Stomach (tissue), 4 donors: ENCODE measurements at regions not wholly inside any gene's neighbourhood (a gene's known extent, or its start where the extent isn't known, plus 50 kb on each side); places are given as distances from the start of the nearest gene placed in this dataset.

Experiments
- CTCF ChIP-seq, 7 experiments: fragments of 450-650 bp in 4 of 7; fragments of 200-600 bp in 3 of 7; sonication (generic) in 3 of 7; IDR thresholded peaks; one replicate each; pipeline ENCODE4 v1.5.1; 2016 to 2019; ENCODE audit warnings: antibody characterized with exemption in 7 of 7, control low read depth in 2 of 7, mild to moderate bottlenecking in 1 of 7
- POLR2A ChIP-seq, 4 donors: fragments of 450-650 bp; IDR thresholded peaks; one replicate each; pipeline ENCODE4 v1.6.1; 2016; ENCODE audit warnings: antibody characterized with exemption in 4 of 4, control low read depth in 2 of 4, mild to moderate bottlenecking in 1 of 4, moderate library complexity in 1 of 4

DNA sequence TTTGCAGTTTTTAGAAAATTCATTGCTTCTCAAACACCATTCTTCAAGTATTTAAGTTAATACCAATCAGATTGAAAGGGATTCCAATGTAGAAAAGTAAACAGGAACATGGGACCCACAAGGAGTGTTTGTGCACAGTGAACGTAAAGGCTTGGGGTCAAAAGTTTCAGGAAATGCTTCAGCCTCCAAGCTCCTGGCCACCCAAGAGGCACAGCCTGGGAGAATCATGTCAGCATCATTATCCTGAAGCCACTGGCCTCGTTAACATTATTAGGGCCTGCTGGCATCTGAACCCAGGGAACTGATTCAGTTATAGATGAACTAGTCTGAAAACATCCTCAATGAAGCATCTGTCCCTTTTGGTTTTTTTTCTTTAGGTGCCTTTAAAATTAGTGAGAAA lies 122.9 kb downstream of the NXNL2 start:
- no peak for TF ChIP-seq POLR2A (IDR thresholded peaks at IDR 0.05)
- TF ChIP-seq CTCF (IDR thresholded peaks at IDR 0.05) = no peak
